Endodermal cell (in vitro differentiated cells): ENCODE measurements at regions not wholly inside any gene's neighbourhood (a gene's known extent, or its start where the extent isn't known, plus 50 kb on each side); places are given as distances from the start of the nearest gene placed in this dataset.

Experiments
- DNase-seq: peaks from one replicate; pipeline ENCODE4 v3.0.0-alpha.2; 2017
- H3K27ac ChIP-seq: 2 replicates; pipeline ENCODE4 v1.5.1; 2013; ENCODE audit warnings: mild to moderate bottlenecking, low read depth, low read length, moderate library complexity
- H3K27me3 ChIP-seq: 2 replicates; pipeline ENCODE4 v1.6.1; 2013; ENCODE audit warnings: mild to moderate bottlenecking, low read length, moderate library complexity; ENCODE audit not compliant: insufficient read depth, control insufficient read depth, poor library complexity, severe bottlenecking
- H3K36me3 ChIP-seq: 2 replicates; pipeline ENCODE4 v1.7.0; 2013; ENCODE audit warnings: mild to moderate bottlenecking, low read length, moderate library complexity; ENCODE audit not compliant: control insufficient read depth, insufficient read depth
- H3K4me1 ChIP-seq: one replicate; pipeline ENCODE4 v1.7.0; 2013; ENCODE audit warnings: low read length; ENCODE audit not compliant: control insufficient read depth, insufficient read depth
- H3K4me3 ChIP-seq: 2 replicates; pipeline ENCODE4 v1.5.1; 2013; ENCODE audit warnings: mild to moderate bottlenecking, low read length, moderate library complexity
- H3K9ac ChIP-seq: 2 replicates; pipeline ENCODE4 v1.6.1; 2013; ENCODE audit warnings: mild to moderate bottlenecking, low read length, moderate library complexity; ENCODE audit not compliant: poor library complexity, severe bottlenecking; ENCODE audit errors: extremely low read depth
- H3K9me3 ChIP-seq: 2 replicates; pipeline ENCODE4 v1.6.1; 2013; ENCODE audit warnings: mild to moderate bottlenecking, low read length, moderate library complexity; ENCODE audit not compliant: control insufficient read depth
- H3K27ac Mint-ChIP-seq: 2 replicates; pipeline ENCODE4 v1.8.0; 2020; ENCODE audit warnings: mixed read lengths
- H3K27me3 Mint-ChIP-seq: 2 replicates; pipeline ENCODE4 v1.8.0; 2021; ENCODE audit warnings: mild to moderate bottlenecking, mixed read lengths; ENCODE audit not compliant: insufficient read depth
- H3K36me3 Mint-ChIP-seq: 2 replicates; pipeline ENCODE4 v1.8.0; 2020; ENCODE audit warnings: low read depth, mixed read lengths
- H3K4me1 Mint-ChIP-seq: 2 replicates; pipeline ENCODE4 v1.8.0; 2020; ENCODE audit warnings: mixed read lengths
- H3K4me3 Mint-ChIP-seq: 2 replicates; pipeline ENCODE4 v1.8.0; 2020; ENCODE audit warnings: mild to moderate bottlenecking, moderate library complexity, mixed read lengths
- H3K9me3 Mint-ChIP-seq: 2 replicates; pipeline ENCODE4 v1.8.0; 2020; ENCODE audit warnings: mild to moderate bottlenecking, mixed read lengths
- CTCF ChIP-seq: fragments of 200-600 bp; sonication (generic); conservative IDR thresholded peaks from 2 replicates; pipeline ENCODE4 v1.5.0; 2021; ENCODE audit warnings: antibody characterized with exemption, mild to moderate bottlenecking
- WGBS, 2 experiments: methylation state at CpG; one replicate each; pipeline versions ENCODE4 v1.1.5 to v1.1.7; 2013; ENCODE audit warnings: missing lambda C conversion rate in 2 of 2, mixed read lengths in 1 of 2; ENCODE audit not compliant: insufficient coverage in 1 of 2, insufficient read length in 1 of 2; 5-methylcytosine and 5-hydroxymethylcytosine counted together

GRCh38 chr16:82257990-82258389 is 88.0 kb upstream of the MPHOSPH6 start:
- no peak overlapping the region for H3K4me3 Mint-ChIP-seq
- Histone ChIP-seq H3K27ac (no peak overlapping the region), H3K4me1 (no peaks in the 10 kb centered on the region), H3K36me3 (no peaks in the 10 kb centered on the region), H3K9me3 (no peaks in the 10 kb centered on the region), H3K4me3 (no peak overlapping the region), H3K27me3 (peaks cover 19% of the 10 kb centered on the region), H3K9ac (no peak overlapping the region)
- WGBS, 2 experiments = 87 to 93% methylated on average over 5 to 7 of the region's 7 CpGs
- H3K9me3 Mint-ChIP-seq = no peaks in the 10 kb centered on the region
- H3K27ac Mint-ChIP-seq = no peak overlapping the region
- peaks cover 48% of the 10 kb centered on the region for H3K27me3 Mint-ChIP-seq
- H3K36me3 Mint-ChIP-seq = no peaks in the 10 kb centered on the region
- DNase-seq = no peak
- no peaks in the 10 kb centered on the region for H3K4me1 Mint-ChIP-seq
- TF ChIP-seq CTCF = no peak

- 83% methylated on average over 2 of the region's 2 CpGs; no CpG with 5 or more reads in 1 of the 2 experiments for WGBS, 2 experiments
- Histone ChIP-seq H3K9ac (no peak overlapping the region), H3K36me3 (no peaks in the 10 kb centered on the region), H3K9me3 (no peaks in the 10 kb centered on the region), H3K27me3 (no peaks in the 10 kb centered on the region), H3K27ac (no peak overlapping the region), H3K4me3 (no peak overlapping the region), H3K4me1 (no peaks in the 10 kb centered on the region)
- Mint-ChIP-seq H3K4me3 (no peak overlapping the region), H3K9me3 (no peaks in the 10 kb centered on the region), H3K36me3 (no peaks in the 10 kb centered on the region), H3K27ac (no peak overlapping the region), H3K4me1 (no peaks in the 10 kb centered on the region), H3K27me3 (peaks cover 13% of the 10 kb centered on the region)
- DNase-seq = no peak
- TF ChIP-seq CTCF = no peak
Measured at GRCh38 chr16:82252582-82252981, 82.6 kb upstream of the MPHOSPH6 start.

GRCh38 chr16:82248677-82249076 is 78.7 kb upstream of the MPHOSPH6 start:
- Mint-ChIP-seq H3K27ac (no peak overlapping the region), H3K4me1 (no peaks in the 10 kb centered on the region), H3K9me3 (peaks cover 3% of the 10 kb centered on the region), H3K27me3 (peaks cover 12% of the 10 kb centered on the region), H3K36me3 (no peaks in the 10 kb centered on the region), H3K4me3 (no peak overlapping the region)
- no peak overlapping the region for H3K27ac ChIP-seq
- no peak for TF ChIP-seq CTCF
- no peaks in the 10 kb centered on the region for H3K4me1 ChIP-seq
- H3K9me3 ChIP-seq = peaks cover 5% of the 10 kb centered on the region
- no peaks in the 10 kb centered on the region for H3K36me3 ChIP-seq
- H3K4me3 ChIP-seq = no peak overlapping the region
- no peak for DNase-seq
- no peak overlapping the region for H3K9ac ChIP-seq
- 91 to 100% methylated on average over 1 of the region's 1 CpG for WGBS, 2 experiments
- peaks cover 2% of the 10 kb centered on the region for H3K27me3 ChIP-seq
